GM12878 (cell line): ENCODE measurements at regions not wholly inside any gene's neighbourhood (a gene's known extent, or its start where the extent isn't known, plus 50 kb on each side); places are given as distances from the start of the nearest gene placed in this dataset.

ENCODE experiments used
- ATAC-seq: fragments of 200-7000 bp; cut with Tn5 transposase; 3 replicates; pipeline ENCODE4 v1.9.1; 2020; ENCODE audit warnings: mild to moderate bottlenecking, moderate library complexity
- BruUV-seq: library from RNA; stranded (reverse); fragments of 400-500 nt; replicated peaks from 2 replicates; lab custom pipeline; 2021; lab: Mats Ljungman, UMichigan
- CTCF ChIA-PET: fragments of 300-600 bp; sonication (Branson Sonifier 250); formaldehyde crosslinking; extraction: SDS; loops from one replicate; lab custom pipeline; 2021; ENCODE audit warnings: inconsistent platforms; lab: Yijun Ruan, JAX
- POLR2A ChIA-PET: fragments of 350-600 bp; formaldehyde crosslinking; extraction: SDS; loops from one replicate; lab custom pipeline; 2021; ENCODE audit warnings: inconsistent platforms; lab: Charles Lee
- RAD21 ChIA-PET: fragments of 300-600 bp; sonication (Branson Sonifier 250); formaldehyde crosslinking; loops from one replicate; lab custom pipeline; 2023; ENCODE audit warnings: antibody characterized with exemption; ENCODE audit not compliant: unreplicated experiment; lab: Charles Lee
- SMC1A ChIA-PET: fragments of 300-600 bp; sonication (Branson Sonifier 250); formaldehyde crosslinking; loops from one replicate; lab custom pipeline; 2023; ENCODE audit not compliant: unreplicated experiment, uncharacterized antibody; lab: Charles Lee
- DNase-seq: peaks from one replicate; pipeline ENCODE4 v3.0.0-alpha.2; 2011; ENCODE audit warnings: low read depth, low spot score
- FAIRE-seq: peaks from 3 replicates; lab custom pipeline; 2011; peaks lifted over from hg19 to GRCh38; lab: Jason Lieb, UNC
- H2AFZ ChIP-seq: 2 replicates; pipeline ENCODE4 v1.6.0; 2011; ENCODE audit warnings: low read depth, low read length, control low read depth; ENCODE audit not compliant: control insufficient read depth
- H3K27ac ChIP-seq: 2 replicates; pipeline ENCODE4 v1.5.1; 2011; ENCODE audit warnings: control low read depth; ENCODE audit not compliant: control insufficient read depth, insufficient read depth
- H3K27me3 ChIP-seq, 2 experiments: replicated peaks in 1 of 2; 2 replicates each; pipeline versions ENCODE4 v1.6.0 to v1.6.1; 2011; ENCODE audit warnings: low read length in 1 of 2; ENCODE audit not compliant: control insufficient read depth in 2 of 2, insufficient read depth in 2 of 2
- H3K36me3 ChIP-seq, 2 experiments: 2 replicates each; pipeline ENCODE4 v1.5.1; 2011; ENCODE audit warnings: low read length in 1 of 2; ENCODE audit not compliant: control insufficient read depth in 2 of 2, insufficient read depth in 2 of 2
- H3K4me1 ChIP-seq: 2 replicates; pipeline ENCODE4 v1.6.1; 2011; ENCODE audit warnings: mild to moderate bottlenecking, low read length, moderate library complexity, mixed read lengths; ENCODE audit not compliant: control insufficient read depth, insufficient read depth
- H3K4me2 ChIP-seq: 2 replicates; pipeline ENCODE4 v1.6.0; 2011; ENCODE audit warnings: control low read depth; ENCODE audit not compliant: control insufficient read depth, insufficient read depth
- H3K4me3 ChIP-seq: fragments of 200-600 bp; sonication (generic); 2 replicates; pipeline ENCODE4 v1.5.1; 2016
- H3K79me2 ChIP-seq: 2 replicates; pipeline ENCODE4 v1.6.0; 2011; ENCODE audit warnings: low read length; ENCODE audit not compliant: control insufficient read depth, insufficient read depth
- H3K9ac ChIP-seq: 2 replicates; pipeline ENCODE4 v1.8.0; 2011; ENCODE audit warnings: low read length, control low read depth, mixed read lengths; ENCODE audit not compliant: control insufficient read depth, insufficient read depth
- H3K9me3 ChIP-seq: replicated peaks from 3 replicates; pipeline ENCODE4 v1.5.1; 2011; ENCODE audit warnings: mild to moderate bottlenecking, low read length; ENCODE audit not compliant: control insufficient read depth, insufficient read depth
- H4K20me1 ChIP-seq: 2 replicates; pipeline ENCODE4 v1.6.0; 2011; ENCODE audit not compliant: control insufficient read depth, insufficient read depth
- BCLAF1 ChIP-seq: fragments of 450-650 bp; IDR thresholded peaks from 2 replicates; pipeline ENCODE4 v1.6.1; 2017; ENCODE audit warnings: antibody characterized with exemption, mild to moderate bottlenecking, moderate library complexity
- FOS ChIP-seq: IDR thresholded peaks from 3 replicates; pipeline ENCODE4 v1.6.1; 2011; ENCODE audit warnings: borderline replicate concordance; ENCODE audit not compliant: insufficient read length; ENCODE audit errors: extremely low read depth
- LARP7 ChIP-seq: fragments of 450-650 bp; IDR thresholded peaks from 2 replicates; pipeline ENCODE4 v1.6.1; 2017; ENCODE audit warnings: mild to moderate bottlenecking
- MXI1 ChIP-seq: fragments of 150-350 bp; IDR thresholded peaks from 2 replicates; pipeline ENCODE4 v1.6.1; 2011; ENCODE audit warnings: low read depth, mild to moderate bottlenecking, inconsistent platforms, low read length, improper control_type of control experiment
- MYC ChIP-seq: IDR thresholded peaks from 2 replicates; pipeline ENCODE4 v1.6.1; 2011; ENCODE audit warnings: mild to moderate bottlenecking, low read length, moderate library complexity, inconsistent platforms; ENCODE audit not compliant: insufficient read depth, insufficient replicate concordance, insufficient read length, severe bottlenecking
- NFIC ChIP-seq: IDR thresholded peaks from 2 replicates; pipeline ENCODE4 v1.6.1; 2012; ENCODE audit warnings: low read depth, mild to moderate bottlenecking, inconsistent platforms, low read length, moderate library complexity
- NFXL1 ChIP-seq: fragments of 450-650 bp; IDR thresholded peaks from 2 replicates; pipeline ENCODE4 v1.6.1; 2017; ENCODE audit warnings: antibody characterized with exemption, mild to moderate bottlenecking, borderline replicate concordance
- RCOR1 ChIP-seq: conservative IDR thresholded peaks from 2 replicates; pipeline ENCODE4 v1.6.1; 2012; ENCODE audit warnings: low read depth, low read length, improper control_type of control experiment
- SKIL ChIP-seq: fragments of 450-650 bp; IDR thresholded peaks from 2 replicates; pipeline ENCODE4 v1.6.1; 2017; ENCODE audit warnings: mild to moderate bottlenecking, low read depth, inconsistent platforms; ENCODE audit not compliant: poor library complexity, severe bottlenecking
- TAF1 ChIP-seq: IDR thresholded peaks from 2 replicates; pipeline ENCODE4 v1.6.1; 2011; ENCODE audit warnings: mild to moderate bottlenecking, low read depth, low read length, borderline replicate concordance
- TARDBP ChIP-seq: IDR thresholded peaks from 2 replicates; pipeline ENCODE4 v1.6.1; 2016; ENCODE audit warnings: borderline replicate concordance
- USF2 ChIP-seq: IDR thresholded peaks from 2 replicates; pipeline ENCODE4 v1.6.1; 2011; ENCODE audit warnings: low read depth, low read length, improper control_type of control experiment, borderline replicate concordance
- ZBTB40 ChIP-seq: fragments of 450-650 bp; IDR thresholded peaks from 2 replicates; pipeline ENCODE4 v1.6.1; 2016; ENCODE audit warnings: mild to moderate bottlenecking, moderate library complexity, borderline replicate concordance
- ZNF207 ChIP-seq: fragments of 450-650 bp; IDR thresholded peaks from 2 replicates; pipeline ENCODE4 v1.6.1; 2014; ENCODE audit warnings: antibody characterized with exemption, mild to moderate bottlenecking, borderline replicate concordance
- WGBS: methylation state at CpG from one replicate; pipeline ENCODE4 v1.1.6; 2016; ENCODE audit warnings: low lambda C conversion rate; ENCODE audit not compliant: insufficient replicate concordance, insufficient coverage; ENCODE audit errors: missing lambda C conversion rate; 5-methylcytosine and 5-hydroxymethylcytosine counted together
- in situ Hi-C: fragments of 300-500 bp; cut with MboI; formaldehyde crosslinking; loops from 9 replicates; pipeline ENCODE4 v1.14.3; 2018; ENCODE audit warnings: mixed read lengths
- intact Hi-C: fragments of 100-400 bp; cut with micrococcal nuclease; formaldehyde crosslinking; loops from one replicate; pipeline ENCODE4 v1.14.2; 2022; ENCODE audit not compliant: unreplicated experiment

GRCh38 chr11:129292771-129293170, 82.9 kb upstream of the BARX2 start (continued):
- no peak for TF ChIP-seq ZNF207
- TF ChIP-seq MXI1, result no peak
- TF ChIP-seq LARP7, result no peak
- TF ChIP-seq MYC, result no peak
- TF ChIP-seq FOS, result no peak
- TF ChIP-seq TARDBP, result no peak
- no peak for TF ChIP-seq NFXL1

- Histone ChIP-seq H3K9ac (no peak overlapping the region), H3K4me1 (no peaks in the 10 kb centered on the region), H3K27ac (no peak overlapping the region), H3K79me2 (no peaks in the 10 kb centered on the region), H2AFZ (no peak overlapping the region), H3K27me3 (no peaks in the 10 kb centered on the region), H3K4me2 (no peak overlapping the region), H3K9me3 (no peaks in the 10 kb centered on the region), H3K4me3 (no peak overlapping the region), H4K20me1 (no peaks in the 10 kb centered on the region), H3K36me3 (no peaks in the 10 kb centered on the region)
- ChIA-PET SMC1A (no interaction called here), CTCF (interaction anchor here (0.7 kb wide), 1 partner anchor 175 kb away, joined by 3 read pairs; no protein-coding TSS in a partner anchor), POLR2A (no interaction called here), RAD21 (no interaction called here)
- FAIRE-seq (no peak), DNase-seq (no peak), ATAC-seq (no peak)
- in situ Hi-C loops, result no loop called here
- BruUV-seq, result no TSS peak
- WGBS, result 40% methylated on average over 2 of the region's 2 CpGs
- intact Hi-C loops, result no loop called here
- no peak for TF ChIP-seq BCLAF1
- no peak for TF ChIP-seq SKIL
- no peak for TF ChIP-seq ZBTB40
- TF ChIP-seq USF2, result no peak
- no peak for TF ChIP-seq TAF1
- TF ChIP-seq NFIC, result no peak
- TF ChIP-seq RCOR1, result no peak
These were observed 83.6 kb upstream of the BARX2 start for GRCh38 chr11:129292092-129292491.
